ENCODE measurements at regions not wholly inside any gene's neighbourhood (a gene's known extent, or its start where the extent isn't known, plus 50 kb on each side); places are given as distances from the start of the nearest gene placed in this dataset.

DNA sequence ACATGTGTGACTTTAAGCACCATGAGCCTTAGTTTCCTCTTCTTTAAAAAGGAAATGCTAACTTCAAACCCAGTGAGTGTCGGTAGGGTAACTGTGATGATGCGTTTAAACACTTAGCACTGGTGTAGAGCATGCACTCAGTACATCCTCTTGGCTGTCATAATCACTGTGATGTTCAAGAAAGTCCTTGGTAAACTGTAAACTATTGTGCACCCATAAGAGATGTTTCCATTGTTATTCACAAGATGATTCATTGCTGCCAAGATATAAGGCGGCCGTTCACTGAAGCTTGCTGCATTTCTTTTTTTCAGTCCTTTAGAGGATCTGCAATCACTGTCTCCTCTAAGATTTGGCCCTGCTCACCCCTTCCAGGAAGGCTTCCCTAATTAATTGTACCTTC lies 61.8 kb upstream of the DAB1 start (continued):
- TF ChIP-seq, protein P1, sequence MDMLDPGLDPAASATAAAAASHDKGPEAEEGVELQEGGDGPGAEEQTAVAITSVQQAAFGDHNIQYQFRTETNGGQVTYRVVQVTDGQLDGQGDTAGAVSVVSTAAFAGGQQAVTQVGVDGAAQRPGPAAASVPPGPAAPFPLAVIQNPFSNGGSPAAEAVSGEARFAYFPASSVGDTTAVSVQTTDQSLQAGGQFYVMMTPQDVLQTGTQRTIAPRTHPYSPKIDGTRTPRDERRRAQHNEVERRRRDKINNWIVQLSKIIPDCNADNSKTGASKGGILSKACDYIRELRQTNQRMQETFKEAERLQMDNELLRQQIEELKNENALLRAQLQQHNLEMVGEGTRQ (IDR thresholded peaks at IDR 0.05; ENCODE audit: borderline replicate concordance, low read depth, low read length) = no peak
- no peak for TF ChIP-seq GABPA (IDR thresholded peaks at IDR 0.05; ENCODE audit: low read depth)
- no peak for TF ChIP-seq RXRA (IDR thresholded peaks at IDR 0.05; ENCODE audit: borderline replicate concordance, low read depth)
- TF ChIP-seq EP300 (IDR thresholded peaks at IDR 0.05; ENCODE audit: borderline replicate concordance in 1 of 2, low read depth in 1 of 2, low read length in 1 of 2) = peak in 1 of 2 experiments; percentile 63; a peak in 1 of 4 replicates
- peak; percentile 60; the same call in 1 of the 2 replicates for TF ChIP-seq TEAD4 (IDR thresholded peaks at IDR 0.05; ENCODE audit: borderline replicate concordance, insufficient read depth)
- TF ChIP-seq NRF1 (IDR thresholded peaks at IDR 0.05; ENCODE audit: low read depth, low read length) = no peak
- TF ChIP-seq, protein P2, sequence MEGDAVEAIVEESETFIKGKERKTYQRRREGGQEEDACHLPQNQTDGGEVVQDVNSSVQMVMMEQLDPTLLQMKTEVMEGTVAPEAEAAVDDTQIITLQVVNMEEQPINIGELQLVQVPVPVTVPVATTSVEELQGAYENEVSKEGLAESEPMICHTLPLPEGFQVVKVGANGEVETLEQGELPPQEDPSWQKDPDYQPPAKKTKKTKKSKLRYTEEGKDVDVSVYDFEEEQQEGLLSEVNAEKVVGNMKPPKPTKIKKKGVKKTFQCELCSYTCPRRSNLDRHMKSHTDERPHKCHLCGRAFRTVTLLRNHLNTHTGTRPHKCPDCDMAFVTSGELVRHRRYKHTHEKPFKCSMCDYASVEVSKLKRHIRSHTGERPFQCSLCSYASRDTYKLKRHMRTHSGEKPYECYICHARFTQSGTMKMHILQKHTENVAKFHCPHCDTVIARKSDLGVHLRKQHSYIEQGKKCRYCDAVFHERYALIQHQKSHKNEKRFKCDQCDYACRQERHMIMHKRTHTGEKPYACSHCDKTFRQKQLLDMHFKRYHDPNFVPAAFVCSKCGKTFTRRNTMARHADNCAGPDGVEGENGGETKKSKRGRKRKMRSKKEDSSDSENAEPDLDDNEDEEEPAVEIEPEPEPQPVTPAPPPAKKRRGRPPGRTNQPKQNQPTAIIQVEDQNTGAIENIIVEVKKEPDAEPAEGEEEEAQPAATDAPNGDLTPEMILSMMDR (IDR thresholded peaks at IDR 0.05) = no peak

DNA sequence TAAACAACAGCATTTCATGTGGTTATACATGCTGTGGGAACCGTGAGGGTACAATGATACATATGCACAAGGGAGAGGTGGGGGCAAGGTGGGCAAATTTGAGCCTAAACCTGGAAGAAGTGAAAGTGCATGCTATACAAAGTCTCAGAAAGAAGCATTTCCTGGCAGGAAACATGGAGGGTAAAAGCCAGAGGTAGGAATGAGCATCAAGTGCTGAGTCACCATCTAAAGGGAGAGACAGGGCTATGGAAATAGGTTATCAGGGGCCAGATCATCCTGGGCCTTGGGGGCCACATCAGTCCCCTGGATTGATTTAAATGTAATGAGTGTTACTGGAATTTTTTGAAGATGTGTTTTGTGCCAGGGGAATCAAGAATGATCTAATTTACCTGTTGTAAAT lies 60.1 kb upstream of the DAB1 start:
- TF ChIP-seq JUND (IDR thresholded peaks at IDR 0.05) = 0 out of 2 replicates have a peak, but pooled peaks have one; percentile 15
- peak; percentile 54; the same call in 1 of the 2 replicates for TF ChIP-seq YY1 (IDR thresholded peaks at IDR 0.05; ENCODE audit: low read depth)
- TF ChIP-seq, protein P3, sequence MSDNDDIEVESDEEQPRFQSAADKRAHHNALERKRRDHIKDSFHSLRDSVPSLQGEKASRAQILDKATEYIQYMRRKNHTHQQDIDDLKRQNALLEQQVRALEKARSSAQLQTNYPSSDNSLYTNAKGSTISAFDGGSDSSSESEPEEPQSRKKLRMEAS (IDR thresholded peaks at IDR 0.05; ENCODE audit: low read depth) = no peak
- TF ChIP-seq RXRA (IDR thresholded peaks at IDR 0.05; ENCODE audit: borderline replicate concordance, low read depth) = no peak
- TF ChIP-seq, protein P4, sequence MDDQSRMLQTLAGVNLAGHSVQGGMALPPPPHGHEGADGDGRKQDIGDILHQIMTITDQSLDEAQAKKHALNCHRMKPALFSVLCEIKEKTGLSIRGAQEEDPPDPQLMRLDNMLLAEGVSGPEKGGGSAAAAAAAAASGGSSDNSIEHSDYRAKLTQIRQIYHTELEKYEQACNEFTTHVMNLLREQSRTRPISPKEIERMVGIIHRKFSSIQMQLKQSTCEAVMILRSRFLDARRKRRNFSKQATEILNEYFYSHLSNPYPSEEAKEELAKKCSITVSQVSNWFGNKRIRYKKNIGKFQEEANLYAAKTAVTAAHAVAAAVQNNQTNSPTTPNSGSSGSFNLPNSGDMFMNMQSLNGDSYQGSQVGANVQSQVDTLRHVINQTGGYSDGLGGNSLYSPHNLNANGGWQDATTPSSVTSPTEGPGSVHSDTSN (IDR thresholded peaks at IDR 0.05) = 0 out of 2 replicates have a peak, but pooled peaks have one; percentile 7
- no peak for TF ChIP-seq GATA2 (CRISPR knock-in tag; IDR thresholded peaks at IDR 0.05)
- TF ChIP-seq FOSL2 (IDR thresholded peaks at IDR 0.05; ENCODE audit: borderline replicate concordance, low read depth) = peak; percentile 38; the same call in 1 of the 2 replicates
- no peak; the same call in 1 of the 2 replicates for TF ChIP-seq TCF12 (IDR thresholded peaks at IDR 0.05)
- TF ChIP-seq TEAD4 (IDR thresholded peaks at IDR 0.05; ENCODE audit: borderline replicate concordance, insufficient read depth) = no peak
- TF ChIP-seq, protein P2 (IDR thresholded peaks at IDR 0.05) = no peak
- no peak; the same call in 1 of the 2 replicates for TF ChIP-seq NFIC (IDR thresholded peaks at IDR 0.05; ENCODE audit: borderline replicate concordance)
- TF ChIP-seq, protein P5, sequence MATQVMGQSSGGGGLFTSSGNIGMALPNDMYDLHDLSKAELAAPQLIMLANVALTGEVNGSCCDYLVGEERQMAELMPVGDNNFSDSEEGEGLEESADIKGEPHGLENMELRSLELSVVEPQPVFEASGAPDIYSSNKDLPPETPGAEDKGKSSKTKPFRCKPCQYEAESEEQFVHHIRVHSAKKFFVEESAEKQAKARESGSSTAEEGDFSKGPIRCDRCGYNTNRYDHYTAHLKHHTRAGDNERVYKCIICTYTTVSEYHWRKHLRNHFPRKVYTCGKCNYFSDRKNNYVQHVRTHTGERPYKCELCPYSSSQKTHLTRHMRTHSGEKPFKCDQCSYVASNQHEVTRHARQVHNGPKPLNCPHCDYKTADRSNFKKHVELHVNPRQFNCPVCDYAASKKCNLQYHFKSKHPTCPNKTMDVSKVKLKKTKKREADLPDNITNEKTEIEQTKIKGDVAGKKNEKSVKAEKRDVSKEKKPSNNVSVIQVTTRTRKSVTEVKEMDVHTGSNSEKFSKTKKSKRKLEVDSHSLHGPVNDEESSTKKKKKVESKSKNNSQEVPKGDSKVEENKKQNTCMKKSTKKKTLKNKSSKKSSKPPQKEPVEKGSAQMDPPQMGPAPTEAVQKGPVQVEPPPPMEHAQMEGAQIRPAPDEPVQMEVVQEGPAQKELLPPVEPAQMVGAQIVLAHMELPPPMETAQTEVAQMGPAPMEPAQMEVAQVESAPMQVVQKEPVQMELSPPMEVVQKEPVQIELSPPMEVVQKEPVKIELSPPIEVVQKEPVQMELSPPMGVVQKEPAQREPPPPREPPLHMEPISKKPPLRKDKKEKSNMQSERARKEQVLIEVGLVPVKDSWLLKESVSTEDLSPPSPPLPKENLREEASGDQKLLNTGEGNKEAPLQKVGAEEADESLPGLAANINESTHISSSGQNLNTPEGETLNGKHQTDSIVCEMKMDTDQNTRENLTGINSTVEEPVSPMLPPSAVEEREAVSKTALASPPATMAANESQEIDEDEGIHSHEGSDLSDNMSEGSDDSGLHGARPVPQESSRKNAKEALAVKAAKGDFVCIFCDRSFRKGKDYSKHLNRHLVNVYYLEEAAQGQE (IDR thresholded peaks at IDR 0.05; ENCODE audit: low read depth, low read length) = no peak
- no peak for DNase-seq
- Histone ChIP-seq H3K27me3 (ENCODE audit: insufficient read depth) (no peaks in the 10 kb centered on the region), H3K4me2 (no peak overlapping the region), H3K79me2 (ENCODE audit: insufficient read depth) (no peaks in the 10 kb centered on the region), H3F3A (replicated peaks; ENCODE audit: insufficient read depth) (peaks cover 6% of the 10 kb centered on the region), H3K9me3 (no peaks in the 10 kb centered on the region), H3K4me3 (ENCODE audit: low read depth in 2 of 2, low read length in 1 of 2) (no peak overlapping the region), H4K20me1 (ENCODE audit: insufficient read depth) (no peaks in the 10 kb centered on the region), H3K4me1 (ENCODE audit: control insufficient read depth in 1 of 2, insufficient read depth in 2 of 2, low read depth in 1 of 2, low read length in 1 of 2) (peaks cover 0 to 17% of the 10 kb centered on the region in 2 experiments; a peak in 1 of 4 replicates), H3K9me2 (no peaks in the 10 kb centered on the region), H2AFZ (ENCODE audit: low read depth) (no peak overlapping the region), H3K36me3 (replicated peaks in 1 of 2; ENCODE audit: control insufficient read depth in 1 of 2, insufficient read depth in 2 of 2, low read length in 1 of 2) (no peaks in the 10 kb centered on the region), H3K9ac (no peak overlapping the region), H3K27ac (ENCODE audit: low read depth in 2 of 2, low read length in 1 of 2) (no peak overlapping the region)
- ChIA-PET CTCF (interaction anchor here (0.6 kb wide), 1 partner anchor 133 kb away, joined by 3 read pairs; no protein-coding TSS in a partner anchor), POLR2A (no interaction called here)
- 78% methylated on average over 1 of the region's 1 CpG for WGBS (ENCODE audit: low lambda C conversion rate)

Measured in SK-N-SH (cell line).